CD4-positive, alpha-beta T cell treated with Interleukin-15 for 1 hour (primary cell): ENCODE measurements at regions not wholly inside any gene's neighbourhood (a gene's known extent, or its start where the extent isn't known, plus 50 kb on each side); places are given as distances from the start of the nearest gene placed in this dataset.
"Not testable (repeated sequence)": the region's sequence is repeated elsewhere in the genome, so short reads cannot be mapped to it uniquely, and the experiment has no call there.

Experiments used
- DNase-seq: peaks from one replicate; pipeline ENCODE4 v3.0.0-alpha.2; 2020

DNA sequence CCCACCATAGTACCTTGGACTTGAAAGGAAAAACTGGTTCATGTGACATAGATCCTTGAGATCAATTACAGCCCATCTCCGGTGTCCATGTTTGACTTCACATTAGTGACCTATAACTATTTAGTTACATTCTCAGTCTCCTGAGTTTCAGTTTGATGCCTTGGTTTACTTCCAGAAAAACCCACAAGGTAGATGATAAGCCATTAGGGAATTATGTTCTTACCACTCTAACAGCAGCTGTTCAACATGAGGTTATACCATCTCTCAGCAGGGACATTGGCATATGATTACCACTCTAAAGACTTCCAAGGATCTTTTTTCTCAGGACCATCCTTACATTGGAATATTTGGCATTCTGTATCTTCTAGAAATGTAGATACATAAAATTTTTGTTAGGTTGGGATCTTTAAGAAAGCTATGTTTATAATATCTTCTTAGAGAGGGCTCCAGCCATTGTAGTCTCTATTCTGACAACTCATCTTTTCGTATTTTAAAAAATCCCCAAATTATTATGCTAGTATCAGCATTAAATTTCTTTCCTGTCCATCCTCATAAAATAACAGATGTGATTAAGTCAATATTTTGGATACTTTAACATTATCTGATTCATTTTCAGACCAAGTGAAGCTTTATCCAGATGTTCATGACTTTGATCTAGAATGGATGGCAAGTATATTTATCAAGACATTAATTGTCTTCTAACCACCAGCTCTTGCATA lies 258.9 kb downstream of the RDH14 start:
- DNase-seq: no peak

DNA sequence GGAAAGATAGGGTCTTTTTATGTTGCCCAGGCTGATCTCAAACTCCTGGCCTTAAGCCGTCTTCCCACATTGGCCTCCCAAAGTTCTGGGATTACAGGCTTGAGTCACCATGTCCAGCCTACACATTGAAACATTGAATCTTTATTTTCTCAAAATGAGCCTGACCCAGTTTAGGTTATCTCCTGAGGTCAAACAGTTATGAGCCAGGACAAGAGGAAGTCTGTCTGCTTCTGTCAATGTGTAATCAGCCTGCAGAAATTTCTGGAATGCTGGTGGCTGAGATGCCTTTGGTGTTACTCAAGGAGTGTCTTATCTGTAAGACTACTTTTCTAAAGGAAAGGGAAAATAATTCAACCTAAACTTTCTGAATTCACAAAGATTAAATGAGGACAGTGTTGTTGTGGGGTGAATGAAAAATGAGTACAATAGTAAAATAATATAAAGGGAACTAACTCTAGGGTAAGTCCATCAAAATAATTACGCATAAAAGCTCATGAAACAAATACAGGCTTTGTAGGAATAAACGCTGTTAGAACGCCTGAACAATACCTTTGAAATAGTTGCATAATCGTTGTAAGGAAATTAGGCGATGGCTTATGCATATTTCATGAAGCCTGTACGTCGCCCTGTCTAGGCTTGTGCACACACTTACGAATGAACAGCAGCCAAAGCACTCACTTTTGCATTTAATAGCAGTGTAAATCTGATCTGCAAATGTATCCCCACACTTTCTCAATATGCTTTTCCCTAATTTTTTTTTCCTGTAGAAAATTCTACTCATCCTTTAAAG lies 260.8 kb downstream of the RDH14 start:
- no peak for DNase-seq

DNA sequence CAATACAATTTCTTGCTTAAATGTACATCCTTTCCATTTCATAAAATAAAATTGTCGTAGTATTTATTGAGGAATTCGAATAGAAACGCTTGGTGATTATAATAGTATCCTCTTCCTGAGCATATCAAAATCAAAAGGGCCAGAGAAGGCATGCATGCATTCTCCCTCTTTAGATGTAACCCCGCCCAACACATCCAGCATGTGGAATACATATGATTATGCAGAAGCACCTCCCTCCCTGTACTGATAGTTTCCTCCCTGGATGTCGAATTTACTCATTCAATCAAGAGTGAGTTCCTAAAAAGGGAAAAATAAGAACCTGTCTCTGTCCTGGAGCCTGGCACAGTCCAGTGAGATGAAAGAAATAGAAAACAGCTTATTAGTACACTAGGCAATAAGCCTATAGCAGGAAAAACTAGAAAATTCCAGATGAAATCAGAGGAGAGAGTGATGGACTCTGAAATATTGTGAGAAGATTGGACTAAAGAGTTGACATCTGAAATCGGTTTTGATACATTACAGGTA lies 262.9 kb downstream of the RDH14 start:
- no peak for DNase-seq

DNA sequence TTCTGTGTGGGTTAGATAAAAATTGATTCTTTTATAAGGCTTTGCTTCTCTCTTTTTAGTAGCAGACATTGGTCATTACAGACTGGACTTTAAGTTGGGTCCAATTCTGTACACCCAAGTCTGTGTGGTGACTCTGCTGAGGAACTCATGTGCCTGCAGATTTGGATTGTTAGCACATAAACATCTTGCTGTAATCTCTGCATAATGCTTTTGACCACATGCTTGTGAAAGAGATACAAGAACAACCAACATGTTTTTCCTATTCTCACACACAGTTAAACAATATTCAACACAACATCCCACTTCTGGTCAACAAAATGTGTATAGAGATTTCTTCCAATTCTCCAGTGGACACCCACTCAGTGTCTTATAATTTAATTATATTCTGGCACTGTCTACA lies 270.1 kb downstream of the RDH14 start:
- no peak for DNase-seq

DNA sequence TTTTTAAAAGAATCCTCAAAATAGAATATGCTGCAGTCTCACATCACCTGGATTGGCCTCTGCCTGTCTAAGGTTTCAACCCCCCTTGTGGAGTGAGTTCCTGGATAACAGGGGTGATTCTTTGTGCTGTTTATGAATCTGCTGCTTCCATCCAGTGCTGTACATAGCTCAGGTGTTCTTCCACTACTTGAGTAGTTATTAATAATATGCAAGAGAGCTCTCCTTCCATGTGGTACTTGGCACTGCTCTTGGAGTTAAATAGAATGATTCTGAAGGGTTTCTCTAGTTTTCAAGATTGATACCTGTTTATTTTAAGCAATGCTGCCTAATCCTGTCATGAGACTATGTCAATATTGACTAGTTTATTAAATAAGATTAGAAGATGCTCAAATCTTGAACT lies 273.6 kb downstream of the RDH14 start:
- DNase-seq: no peak

DNA sequence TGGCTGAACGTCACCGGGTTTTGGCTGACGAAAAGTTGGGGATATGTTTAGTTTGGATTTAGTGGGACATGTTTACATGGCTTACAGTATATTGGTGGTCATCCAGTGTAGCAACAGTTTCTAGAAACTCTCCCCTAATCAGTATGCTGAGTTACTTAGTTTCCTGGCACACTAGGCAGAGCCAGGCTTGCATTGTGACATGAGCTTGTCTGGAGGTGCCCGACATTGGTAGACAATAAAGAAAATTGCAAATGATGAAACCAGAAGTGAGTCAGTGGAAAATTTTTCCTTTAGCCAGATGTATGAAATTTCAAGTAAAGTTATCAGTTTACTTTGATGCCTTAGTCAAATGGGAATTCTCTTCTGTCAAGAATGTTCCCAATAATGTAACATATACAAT lies 276.1 kb downstream of the RDH14 start:
- no peak for DNase-seq

DNA sequence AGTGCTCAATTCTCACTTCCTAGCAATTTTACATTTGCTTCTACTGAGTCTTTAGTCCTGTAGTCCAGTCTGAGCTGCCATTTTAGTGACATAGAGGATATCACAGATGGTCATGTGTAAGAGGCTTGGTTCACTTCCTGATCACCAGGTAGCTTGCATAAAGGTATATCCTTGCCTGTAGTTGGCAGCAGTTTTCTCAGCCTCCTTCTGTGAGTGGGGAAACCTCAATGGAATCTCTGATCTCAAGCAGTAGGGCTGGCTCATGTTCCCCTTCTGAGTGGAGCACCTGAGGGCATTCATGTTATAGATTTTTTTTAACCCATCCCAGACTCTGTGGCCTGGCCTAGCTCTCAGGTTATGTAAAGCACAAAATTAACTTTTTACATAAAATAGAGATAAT lies 278.4 kb downstream of the RDH14 start:
- DNase-seq: no peak

DNA sequence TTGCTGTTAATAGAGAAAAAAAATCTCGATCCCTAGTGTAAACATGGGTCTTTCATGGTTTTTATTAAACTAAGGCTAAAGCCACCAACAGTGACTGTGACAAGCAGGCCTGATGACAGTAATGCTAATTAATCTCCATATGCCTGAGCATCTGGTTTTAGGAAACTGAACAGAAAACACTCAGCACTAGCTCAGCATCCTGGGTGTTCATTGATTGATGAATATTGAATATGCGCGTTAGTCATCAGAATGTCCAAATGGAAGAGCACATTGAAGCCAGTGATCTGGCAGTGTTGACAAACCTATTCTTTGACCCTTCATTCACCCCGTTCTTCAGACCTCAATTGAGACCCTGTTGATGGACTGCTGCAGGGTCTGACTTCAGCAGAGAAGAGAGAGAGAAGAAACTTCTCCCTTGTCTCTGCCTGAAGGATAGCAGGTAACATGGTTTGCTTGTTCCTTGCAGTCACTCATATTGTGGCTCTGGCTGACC lies 283.8 kb downstream of the RDH14 start:
- no peak for DNase-seq

DNA sequence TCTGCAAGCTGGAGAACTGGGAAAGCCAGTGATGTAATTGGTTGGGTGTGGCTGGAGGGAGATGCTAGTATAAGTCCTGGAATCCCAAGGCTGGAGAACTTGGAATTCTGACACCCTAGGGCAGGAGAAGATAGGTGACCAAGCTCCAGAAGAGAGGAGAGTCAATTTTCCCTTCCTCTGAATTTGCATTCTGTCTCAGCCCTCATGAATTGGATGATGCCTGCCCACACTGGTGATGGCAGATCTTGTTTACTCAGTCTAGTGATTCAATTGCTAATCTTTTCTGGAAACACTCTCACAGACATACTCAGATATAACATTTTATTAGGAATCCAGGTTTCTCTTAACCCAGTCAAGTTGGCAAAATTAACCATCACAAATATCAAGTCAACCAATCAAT lies 287.2 kb downstream of the RDH14 start:
- no peak for DNase-seq

DNA sequence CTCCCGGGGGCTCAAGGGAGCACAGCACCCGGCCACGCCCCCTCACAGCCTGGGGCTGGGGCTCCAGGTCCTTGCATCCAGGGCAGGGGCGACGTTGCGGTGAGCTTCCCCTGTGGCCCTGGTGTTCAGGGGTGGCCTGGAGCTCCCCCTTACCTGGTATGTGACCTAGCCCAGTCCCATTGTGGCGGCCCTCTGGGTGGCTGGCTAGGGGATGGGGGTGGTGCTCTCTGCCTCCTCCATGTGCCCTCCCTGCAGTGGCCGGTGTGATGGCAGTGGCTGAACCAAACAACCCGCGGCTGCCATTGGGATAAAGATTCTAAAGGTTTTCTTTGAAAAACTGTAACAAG lies 288.3 kb downstream of the RDH14 start:
- no peak for DNase-seq

DNA sequence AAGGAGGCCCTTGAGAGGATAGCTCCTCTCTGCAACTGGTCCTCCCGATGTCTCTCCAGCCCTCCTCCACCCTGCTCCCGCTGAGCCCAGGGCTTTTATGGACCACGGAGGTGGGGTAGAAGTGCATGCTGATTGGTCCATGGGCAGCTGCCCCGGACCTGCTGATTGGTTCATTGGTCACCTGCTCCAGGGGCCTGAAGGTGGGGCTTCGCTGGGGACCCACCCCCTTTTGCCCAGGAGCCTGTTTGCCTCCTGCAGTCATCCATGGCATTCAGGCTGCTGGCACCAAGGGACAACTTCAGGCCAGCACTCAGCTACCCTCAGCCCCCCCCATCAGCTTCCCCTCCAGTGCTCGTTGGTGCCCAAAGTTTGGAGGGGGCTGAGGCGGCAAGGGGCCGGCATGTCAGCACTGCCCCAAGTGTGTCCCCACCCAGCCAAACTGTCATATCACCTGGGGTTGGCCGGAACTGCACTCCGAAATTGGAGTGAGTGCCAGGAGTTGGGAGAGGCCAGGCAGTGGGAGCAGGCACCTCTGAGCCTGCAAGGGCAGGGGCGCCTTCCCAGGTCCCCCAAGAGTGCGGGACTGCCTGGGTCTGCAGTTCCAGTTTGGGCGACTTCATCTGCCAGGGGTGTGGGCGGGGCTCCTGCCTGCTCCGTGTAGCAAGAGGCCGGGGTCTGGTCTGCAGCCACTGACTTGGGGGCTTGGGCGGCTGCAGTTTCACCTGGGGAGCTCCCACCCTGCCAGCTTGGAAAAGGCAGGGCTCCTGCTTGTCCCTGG lies 288.9 kb downstream of the RDH14 start:
- DNase-seq: no peak

DNA sequence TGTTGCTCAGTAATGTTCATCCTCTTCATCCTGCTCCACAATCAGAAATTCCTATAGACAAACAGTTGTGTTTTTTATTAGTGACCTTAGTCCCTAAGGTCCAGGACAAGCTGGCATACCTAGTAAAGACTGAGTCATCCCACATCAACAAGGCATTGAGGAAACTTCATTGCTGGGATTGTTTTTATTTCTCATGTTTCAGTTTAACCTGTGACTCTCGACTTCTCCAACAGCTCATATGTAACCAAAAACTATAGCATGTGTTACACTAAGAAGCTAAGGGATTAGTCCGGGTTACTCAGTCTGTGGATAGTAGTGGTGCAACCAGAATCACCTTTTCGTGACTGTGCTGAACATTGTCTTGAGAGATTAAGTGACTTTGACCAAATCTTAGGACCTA lies 292.1 kb downstream of the RDH14 start:
- DNase-seq: no peak

DNA sequence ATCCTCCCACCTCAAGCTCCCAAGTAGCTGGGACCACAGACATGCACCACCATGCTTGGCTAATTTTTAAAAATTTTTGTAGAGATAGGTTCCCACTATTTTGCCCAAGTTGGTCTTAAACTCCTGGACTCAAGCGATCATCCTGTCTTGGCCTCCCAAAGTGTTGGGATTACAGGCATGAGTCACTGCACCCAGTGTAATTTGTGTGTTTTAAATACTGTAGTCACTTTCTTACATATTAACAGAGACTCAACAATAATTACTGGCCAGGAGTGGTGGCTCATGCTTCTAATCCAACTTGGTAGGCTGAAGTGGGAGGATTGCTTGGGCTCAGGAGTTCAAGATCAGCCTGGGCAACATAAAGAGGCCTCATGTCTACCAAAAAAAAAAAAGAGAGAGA lies 293.0 kb downstream of the RDH14 start:
- no peak for DNase-seq

DNA sequence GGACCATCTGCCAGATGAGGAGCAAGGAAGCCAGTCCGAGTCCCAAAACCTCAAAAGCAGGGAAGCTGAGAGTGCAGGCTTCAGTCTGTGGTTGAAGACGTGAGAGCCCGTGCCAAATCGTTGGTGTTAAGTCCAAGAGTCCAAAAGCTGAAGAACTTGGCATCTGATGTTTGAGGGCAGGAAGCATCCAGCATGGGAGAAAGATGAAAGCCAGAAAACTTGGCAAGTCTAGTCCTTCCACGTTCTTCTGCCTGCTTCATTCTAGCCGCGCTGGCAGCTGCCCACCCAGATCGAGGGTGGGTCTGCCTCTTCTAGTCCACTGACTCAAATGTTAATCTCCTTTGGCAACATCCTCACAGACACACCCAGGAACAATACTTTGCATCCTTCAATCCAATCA lies 293.8 kb downstream of the RDH14 start:
- DNase-seq: not testable (repeated sequence)

DNA sequence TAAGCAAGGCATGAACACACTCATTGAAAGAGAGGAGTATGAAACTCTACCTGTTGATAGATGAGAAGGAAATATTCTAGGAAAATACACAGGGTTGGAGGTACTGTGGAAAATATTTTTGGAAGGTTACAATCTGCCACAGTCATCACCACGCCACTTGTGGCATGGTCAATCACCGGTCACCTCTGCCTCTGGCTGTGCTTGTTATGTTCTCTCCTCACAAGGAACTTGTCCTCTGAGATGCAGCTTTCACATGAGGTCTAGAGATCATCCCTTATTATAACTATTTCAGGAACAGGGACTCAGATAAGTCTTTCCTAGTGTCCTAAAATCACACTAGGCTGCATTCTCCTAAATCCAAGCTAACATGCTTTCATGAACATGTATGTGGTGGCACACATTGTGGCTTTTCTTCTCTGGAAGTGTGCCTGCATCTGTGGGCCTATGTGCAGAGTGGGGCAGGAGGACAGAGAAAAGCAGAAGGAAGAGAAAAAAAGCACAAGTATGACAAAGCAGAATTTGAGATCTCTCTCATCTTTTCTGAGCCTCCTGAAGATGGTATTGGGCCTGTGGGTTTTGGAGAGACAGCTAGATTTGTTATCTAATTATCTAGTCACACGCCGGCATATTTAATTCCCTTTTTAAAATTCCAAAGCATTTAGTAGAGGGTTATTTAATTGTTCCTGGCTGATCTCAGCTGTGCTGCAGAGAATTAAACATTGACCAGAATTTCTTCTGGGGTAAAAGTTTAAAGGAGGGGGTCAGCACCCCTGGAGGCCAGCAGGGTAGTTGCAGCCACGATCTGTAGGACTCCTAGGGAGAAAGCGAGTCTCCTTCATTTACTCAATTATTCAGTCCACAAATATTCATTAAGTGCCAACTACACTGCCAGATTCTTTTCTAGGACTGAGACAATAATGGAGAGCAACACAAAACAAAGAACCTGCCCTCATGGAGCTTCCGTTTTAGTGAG lies 294.6 kb downstream of the RDH14 start:
- DNase-seq: no peak

DNA sequence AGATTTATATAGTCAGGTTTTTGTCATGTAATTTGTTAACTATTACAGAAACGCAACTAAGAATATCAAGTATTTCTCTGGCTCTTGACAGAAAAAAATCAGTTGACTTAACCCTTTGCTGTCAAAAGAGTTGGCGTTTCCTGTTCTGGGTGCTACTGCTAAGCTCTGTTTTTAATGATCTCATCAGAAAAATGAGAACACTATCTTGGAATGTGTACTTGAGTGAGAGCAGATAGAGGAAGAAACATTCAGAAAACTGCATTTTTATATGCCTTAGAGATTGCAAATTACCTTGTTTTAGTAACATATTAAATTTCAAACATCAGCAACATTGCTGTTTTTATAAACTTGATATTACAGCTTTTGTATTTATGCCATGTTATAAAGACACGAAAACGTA lies 297.9 kb downstream of the RDH14 start:
- DNase-seq: no peak

DNA sequence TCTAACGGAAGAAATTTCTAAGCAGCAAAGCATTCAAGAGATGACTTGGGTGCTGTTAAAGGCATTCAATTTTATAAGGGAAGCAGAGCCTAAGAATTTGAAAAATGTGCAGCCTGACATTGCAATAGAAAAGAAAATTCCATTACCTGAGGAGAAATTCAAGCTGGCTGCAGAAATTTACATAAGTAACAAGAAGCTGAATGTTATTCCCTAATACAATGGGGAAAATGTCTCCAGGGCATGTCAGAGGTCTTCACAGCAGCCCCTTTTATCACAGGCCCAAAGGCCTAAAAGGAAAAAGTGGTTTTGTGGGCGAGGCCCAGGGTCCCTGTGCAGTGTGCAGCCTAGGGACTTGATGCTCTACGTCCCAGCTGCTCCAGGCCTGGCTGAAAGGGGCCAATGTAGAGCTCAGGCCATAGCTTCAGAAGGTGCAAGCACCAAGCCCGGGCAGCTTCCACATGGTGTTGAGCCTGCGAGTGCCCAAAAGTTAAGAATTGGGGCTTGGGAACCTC lies 306.7 kb downstream of the RDH14 start:
- DNase-seq: no peak

DNA sequence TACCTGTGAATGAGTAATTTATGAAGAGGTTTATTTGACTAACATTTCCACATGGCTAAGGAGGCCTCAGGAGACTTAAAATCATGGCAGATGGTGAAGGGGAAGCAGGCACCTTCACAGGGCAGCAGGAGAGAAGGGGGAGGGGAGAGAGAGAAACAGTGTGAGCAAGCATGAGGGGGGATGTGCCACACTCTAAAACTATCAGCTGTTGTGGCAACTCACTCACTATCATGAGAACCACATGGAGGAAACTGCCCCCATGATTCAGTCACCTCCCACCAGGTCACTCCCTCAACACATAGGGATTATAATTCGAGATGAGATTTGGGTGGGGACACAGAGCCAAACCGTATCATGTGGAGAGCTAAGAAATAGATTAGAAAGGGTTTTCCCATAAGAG lies 309.0 kb downstream of the RDH14 start:
- no peak for DNase-seq

DNA sequence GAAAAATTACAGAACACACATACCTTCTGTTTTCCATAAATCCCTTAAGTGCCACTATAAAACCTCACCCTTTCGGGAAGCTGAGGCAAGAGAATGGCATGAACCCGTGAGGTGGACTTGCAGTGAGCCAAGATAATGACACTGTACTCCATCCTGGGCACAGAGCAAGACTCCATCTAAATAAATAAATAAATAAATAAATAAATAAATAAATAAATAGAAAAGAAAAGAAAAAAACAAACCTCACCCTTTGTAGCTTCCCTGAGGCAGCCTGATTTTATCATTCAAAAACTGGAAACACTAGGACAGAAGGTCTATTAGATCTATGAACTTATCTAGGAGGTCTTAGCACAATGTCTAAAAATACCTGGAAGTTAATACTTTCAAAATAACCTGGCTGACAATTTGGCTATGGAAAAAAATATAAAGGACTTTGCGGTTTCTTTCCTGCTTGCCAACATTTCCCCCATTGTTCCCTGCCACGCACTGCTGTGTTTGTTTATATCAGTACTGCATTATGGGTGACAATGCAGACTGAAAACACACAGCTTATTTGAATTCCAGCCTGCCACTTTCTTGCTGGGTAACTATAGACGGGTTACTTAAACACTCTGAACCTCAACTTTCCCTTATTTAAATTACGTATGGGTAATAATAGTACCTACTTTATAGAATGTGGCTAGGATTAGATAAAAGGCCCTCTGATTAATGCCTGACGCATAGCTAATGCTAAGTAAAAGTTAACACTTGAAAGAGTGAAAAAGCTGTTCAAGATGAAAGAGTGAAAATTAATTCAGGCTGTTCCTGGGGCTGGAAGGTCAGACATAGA lies 313.0 kb downstream of the RDH14 start:
- DNase-seq: no peak

DNA sequence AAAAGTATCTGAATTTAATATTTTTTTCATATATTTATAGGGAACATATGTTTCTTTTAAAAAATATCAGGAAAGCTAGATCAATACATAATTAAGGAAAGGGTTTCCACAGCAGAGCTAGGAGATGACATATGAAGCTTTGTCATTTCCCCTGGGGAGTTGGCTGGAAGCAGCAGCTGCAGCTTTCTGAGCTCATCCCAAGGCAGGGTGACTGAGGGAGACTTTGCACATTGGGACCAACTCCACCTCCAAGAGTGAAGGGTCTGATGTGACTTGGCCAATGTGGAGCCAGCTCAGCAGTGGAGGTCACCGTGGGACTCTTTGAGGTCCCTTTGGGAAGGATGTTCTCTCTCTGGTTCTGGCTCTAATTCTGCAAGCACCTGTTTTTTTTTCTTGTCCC lies 315.1 kb downstream of the RDH14 start:
- no peak for DNase-seq

DNA sequence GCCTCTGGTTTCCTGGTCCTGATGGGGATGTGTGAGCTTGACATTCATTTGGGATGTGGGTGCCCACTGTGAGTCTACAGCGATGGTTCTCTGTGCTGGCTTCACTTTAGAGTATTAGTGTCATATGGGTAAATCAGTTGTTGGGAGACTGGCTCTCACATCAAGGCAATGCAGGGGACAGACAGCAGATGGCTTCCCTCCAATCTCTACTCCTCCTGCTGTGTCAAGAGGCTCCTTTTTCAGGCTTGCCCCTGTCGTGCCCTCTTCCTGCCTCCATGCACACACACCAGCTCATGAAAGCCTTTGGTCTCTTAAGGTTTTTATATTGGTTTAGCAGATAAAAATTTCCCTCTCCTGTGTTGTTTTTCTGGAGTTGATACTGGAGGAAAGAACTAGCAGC lies 315.6 kb downstream of the RDH14 start:
- DNase-seq: no peak
